Nephron progenitor cell (in vitro differentiated cells): ENCODE measurements at regions not wholly inside any gene's neighbourhood (a gene's known extent, or its start where the extent isn't known, plus 50 kb on each side); places are given as distances from the start of the nearest gene placed in this dataset.

Experiments used
- DNase-seq: peaks from one replicate; pipeline ENCODE4 v3.0.0; 2021
- H3K27ac Mint-ChIP-seq: 2 replicates; pipeline ENCODE4 v1.8.0; 2021; ENCODE audit warnings: mild to moderate bottlenecking, moderate library complexity, mixed read lengths
- H3K27me3 Mint-ChIP-seq: 2 replicates; pipeline ENCODE4 v1.8.0; 2021; ENCODE audit warnings: mild to moderate bottlenecking, low read depth, mixed read lengths; ENCODE audit not compliant: poor library complexity
- H3K36me3 Mint-ChIP-seq: 2 replicates; pipeline ENCODE4 v1.8.0; 2021; ENCODE audit warnings: low read depth, mixed read lengths
- H3K4me1 Mint-ChIP-seq: 2 replicates; pipeline ENCODE4 v1.8.0; 2021; ENCODE audit warnings: mixed read lengths
- H3K4me3 Mint-ChIP-seq: 2 replicates; pipeline ENCODE4 v1.8.0; 2021; ENCODE audit warnings: mild to moderate bottlenecking, moderate library complexity, mixed read lengths
- H3K9me3 Mint-ChIP-seq: 2 replicates; pipeline ENCODE4 v1.8.0; 2021; ENCODE audit warnings: mild to moderate bottlenecking, moderate library complexity, mixed read lengths
- TF ChIP-seq, protein P1 (sequence below): fragments of 200-600 bp; sonication (generic); IDR thresholded peaks from 2 replicates; pipeline ENCODE4 v1.5.0; 2021; ENCODE audit warnings: antibody characterized with exemption

GRCh38 chr16:11492808-11493530 lies 93.8 kb downstream of the LITAF start:
- H3K4me1 Mint-ChIP-seq = peaks cover 31% of the 10 kb centered on the region
- peaks cover 4% of the 10 kb centered on the region for H3K36me3 Mint-ChIP-seq
- H3K27me3 Mint-ChIP-seq = peaks cover 12% of the 10 kb centered on the region
- TF ChIP-seq, protein P1, sequence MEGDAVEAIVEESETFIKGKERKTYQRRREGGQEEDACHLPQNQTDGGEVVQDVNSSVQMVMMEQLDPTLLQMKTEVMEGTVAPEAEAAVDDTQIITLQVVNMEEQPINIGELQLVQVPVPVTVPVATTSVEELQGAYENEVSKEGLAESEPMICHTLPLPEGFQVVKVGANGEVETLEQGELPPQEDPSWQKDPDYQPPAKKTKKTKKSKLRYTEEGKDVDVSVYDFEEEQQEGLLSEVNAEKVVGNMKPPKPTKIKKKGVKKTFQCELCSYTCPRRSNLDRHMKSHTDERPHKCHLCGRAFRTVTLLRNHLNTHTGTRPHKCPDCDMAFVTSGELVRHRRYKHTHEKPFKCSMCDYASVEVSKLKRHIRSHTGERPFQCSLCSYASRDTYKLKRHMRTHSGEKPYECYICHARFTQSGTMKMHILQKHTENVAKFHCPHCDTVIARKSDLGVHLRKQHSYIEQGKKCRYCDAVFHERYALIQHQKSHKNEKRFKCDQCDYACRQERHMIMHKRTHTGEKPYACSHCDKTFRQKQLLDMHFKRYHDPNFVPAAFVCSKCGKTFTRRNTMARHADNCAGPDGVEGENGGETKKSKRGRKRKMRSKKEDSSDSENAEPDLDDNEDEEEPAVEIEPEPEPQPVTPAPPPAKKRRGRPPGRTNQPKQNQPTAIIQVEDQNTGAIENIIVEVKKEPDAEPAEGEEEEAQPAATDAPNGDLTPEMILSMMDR = no peak
- peaks cover 23% of the 10 kb centered on the region for H3K9me3 Mint-ChIP-seq
- no peak overlapping the region for H3K27ac Mint-ChIP-seq
- no peak for DNase-seq
- no peak overlapping the region for H3K4me3 Mint-ChIP-seq

GRCh38 chr16:11493531-11493929 lies 93.2 kb downstream of the LITAF start:
- Mint-ChIP-seq H3K4me3 (no peak overlapping the region), H3K36me3 (peaks cover 4% of the 10 kb centered on the region), H3K4me1 (peaks cover 34% of the 10 kb centered on the region), H3K9me3 (peaks cover 23% of the 10 kb centered on the region), H3K27ac (no peak overlapping the region), H3K27me3 (peaks cover 8% of the 10 kb centered on the region)
- TF ChIP-seq, protein P1 = no peak
- no peak for DNase-seq

- TF ChIP-seq, protein P1 = no peak
- H3K4me3 Mint-ChIP-seq = no peak overlapping the region
- no peak for DNase-seq
- peaks cover 8% of the 10 kb centered on the region for H3K27me3 Mint-ChIP-seq
- H3K4me1 Mint-ChIP-seq = peaks cover 37% of the 10 kb centered on the region
- peaks cover 23% of the 10 kb centered on the region for H3K9me3 Mint-ChIP-seq
- H3K27ac Mint-ChIP-seq = no peak overlapping the region
- H3K36me3 Mint-ChIP-seq = peaks cover 4% of the 10 kb centered on the region
Measured at GRCh38 chr16:11494029-11494428, 92.7 kb downstream of the LITAF start.

DNA sequence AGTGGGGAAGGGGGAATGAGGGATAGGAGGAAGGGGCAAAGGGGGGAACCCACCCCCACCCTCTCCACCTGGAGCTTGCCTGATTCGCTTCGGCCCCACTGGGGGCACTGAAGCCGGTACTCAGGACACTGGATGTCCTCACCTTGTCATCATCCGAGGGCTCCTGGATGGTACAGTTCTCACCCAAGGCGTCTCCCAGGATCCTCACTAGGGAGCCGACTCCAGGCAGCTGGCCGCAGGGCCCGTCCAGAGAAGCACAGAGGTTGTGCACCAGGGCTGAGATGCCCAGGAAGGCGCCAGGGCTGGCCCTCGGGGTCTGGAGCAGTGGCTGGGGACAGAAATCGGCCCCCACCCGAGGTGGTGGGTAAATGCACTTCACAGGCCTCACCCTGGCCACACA lies 92.3 kb downstream of the LITAF start:
- TF ChIP-seq, protein P1 = no peak
- Mint-ChIP-seq H3K9me3 (peaks cover 23% of the 10 kb centered on the region), H3K27me3 (peaks cover 8% of the 10 kb centered on the region), H3K4me3 (no peak overlapping the region), H3K4me1 (peaks cover 37% of the 10 kb centered on the region), H3K27ac (no peak overlapping the region), H3K36me3 (peaks cover 4% of the 10 kb centered on the region)
- DNase-seq = no peak

DNA sequence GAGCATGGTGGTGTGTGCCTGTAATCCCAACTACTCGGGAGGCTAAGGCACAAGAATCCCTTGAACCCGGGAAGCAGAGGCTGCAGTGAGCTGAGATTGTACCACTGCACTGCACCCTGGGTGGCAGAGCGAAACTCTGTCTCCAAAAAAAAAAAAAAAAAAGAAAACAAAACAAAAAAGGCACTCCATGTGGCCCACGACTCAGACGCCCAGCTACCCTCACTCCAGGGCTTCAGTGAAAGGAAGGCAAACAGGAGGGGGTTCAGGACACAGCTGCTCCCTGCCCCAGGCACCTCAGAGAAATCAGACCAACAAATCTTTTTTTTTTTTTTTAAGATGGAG lies 91.7 kb downstream of the LITAF start:
- no peak for DNase-seq
- peaks cover 37% of the 10 kb centered on the region for H3K4me1 Mint-ChIP-seq
- H3K4me3 Mint-ChIP-seq = no peak overlapping the region
- peaks cover 8% of the 10 kb centered on the region for H3K27me3 Mint-ChIP-seq
- peaks cover 18% of the 10 kb centered on the region for H3K9me3 Mint-ChIP-seq
- H3K27ac Mint-ChIP-seq = no peak overlapping the region
- H3K36me3 Mint-ChIP-seq = no peaks in the 10 kb centered on the region
- TF ChIP-seq, protein P1 = no peak
